ENCODE measurements at regions not wholly inside any gene's neighbourhood (a gene's known extent, or its start where the extent isn't known, plus 50 kb on each side); places are given as distances from the start of the nearest gene placed in this dataset.

GRCh38 chr11:92026664-92027063 lies 198.0 kb upstream of the FAT3 start:
- H3K9me3 Mint-ChIP-seq (ENCODE audit: low read depth): peaks cover 6% of the 10 kb centered on the region
- no peaks in the 10 kb centered on the region for H3K4me1 Mint-ChIP-seq (ENCODE audit: low read depth)
- H3K27me3 Mint-ChIP-seq (ENCODE audit: low read depth): no peaks in the 10 kb centered on the region
- H3K27ac Mint-ChIP-seq (ENCODE audit: unreplicated experiment): no peak overlapping the region
- H3K36me3 Mint-ChIP-seq (ENCODE audit: low read depth): no peaks in the 10 kb centered on the region
- TF ChIP-seq CTCF (IDR thresholded peaks at IDR 0.05): no peak
- peak overlapping the region; percentile 64 for H3K4me3 Mint-ChIP-seq (ENCODE audit: unreplicated experiment)
- DNase-seq (ENCODE audit: low spot score): no peak

- Mint-ChIP-seq H3K36me3 (ENCODE audit: low read depth) (no peaks in the 10 kb centered on the region), H3K27ac (ENCODE audit: unreplicated experiment) (no peak overlapping the region), H3K9me3 (ENCODE audit: low read depth) (peaks cover 11% of the 10 kb centered on the region), H3K4me1 (ENCODE audit: low read depth) (no peaks in the 10 kb centered on the region), H3K4me3 (ENCODE audit: unreplicated experiment) (no peak overlapping the region), H3K27me3 (ENCODE audit: low read depth) (no peaks in the 10 kb centered on the region)
- TF ChIP-seq CTCF (IDR thresholded peaks at IDR 0.05): no peak
- DNase-seq (ENCODE audit: low spot score): no peak
These were observed 199.8 kb upstream of the FAT3 start for GRCh38 chr11:92024788-92025187.

- H3K27ac Mint-ChIP-seq (ENCODE audit: unreplicated experiment): no peak overlapping the region
- H3K9me3 Mint-ChIP-seq (ENCODE audit: low read depth): peaks cover 7% of the 10 kb centered on the region
These were observed 202.1 kb upstream of the FAT3 start for GRCh38 chr11:92022499-92022898.

DNA sequence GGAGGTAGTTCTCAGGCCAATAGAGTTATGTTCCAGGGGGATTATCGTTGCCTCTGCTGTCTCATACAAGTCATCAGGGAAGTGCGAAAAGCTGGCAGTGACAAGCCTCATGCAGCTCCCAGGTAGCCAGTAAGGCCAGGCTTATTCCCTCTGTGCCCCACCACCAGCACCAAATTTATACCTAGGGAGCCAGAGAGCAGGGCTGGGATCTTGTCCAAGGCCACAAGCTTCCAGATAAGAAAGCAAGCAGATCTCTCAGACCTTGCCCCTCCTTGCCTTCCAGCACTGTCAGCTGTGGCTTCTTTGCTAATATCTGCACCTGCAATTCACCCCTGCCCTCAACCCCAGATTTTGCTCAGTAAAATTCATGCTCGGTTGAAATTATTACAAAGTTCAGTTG lies 206.3 kb upstream of the FAT3 start:
- peaks cover 1% of the 10 kb centered on the region for H3K36me3 Mint-ChIP-seq (ENCODE audit: low read depth)
- H3K27me3 Mint-ChIP-seq (ENCODE audit: low read depth): peaks cover 3% of the 10 kb centered on the region
- no peak for TF ChIP-seq CTCF (IDR thresholded peaks at IDR 0.05)
- H3K9me3 Mint-ChIP-seq (ENCODE audit: low read depth): peaks cover 32% of the 10 kb centered on the region
- H3K4me3 Mint-ChIP-seq (ENCODE audit: unreplicated experiment): no peak overlapping the region
- DNase-seq (ENCODE audit: low spot score): no peak
- H3K27ac Mint-ChIP-seq (ENCODE audit: unreplicated experiment): no peak overlapping the region
- no peaks in the 10 kb centered on the region for H3K4me1 Mint-ChIP-seq (ENCODE audit: low read depth)

More at GRCh38 chr11:92022499-92022898, 202.1 kb upstream of the FAT3 start:
- Mint-ChIP-seq H3K4me1 (ENCODE audit: low read depth) (no peaks in the 10 kb centered on the region), H3K4me3 (ENCODE audit: unreplicated experiment) (no peak overlapping the region), H3K27me3 (ENCODE audit: low read depth) (peaks cover 3% of the 10 kb centered on the region), H3K36me3 (ENCODE audit: low read depth) (no peaks in the 10 kb centered on the region)
- no peak for DNase-seq (ENCODE audit: low spot score)
- no peak for TF ChIP-seq CTCF (IDR thresholded peaks at IDR 0.05)

GRCh38 chr11:92008249-92008648 lies 216.4 kb upstream of the FAT3 start:
- Mint-ChIP-seq H3K27ac (ENCODE audit: unreplicated experiment) (no peak overlapping the region), H3K4me3 (ENCODE audit: unreplicated experiment) (no peak overlapping the region), H3K36me3 (ENCODE audit: low read depth) (peaks cover 1% of the 10 kb centered on the region), H3K9me3 (ENCODE audit: low read depth) (peaks cover 18% of the 10 kb centered on the region), H3K4me1 (ENCODE audit: low read depth) (no peaks in the 10 kb centered on the region), H3K27me3 (ENCODE audit: low read depth) (peaks cover 12% of the 10 kb centered on the region)
- no peak for DNase-seq (ENCODE audit: low spot score)
- TF ChIP-seq CTCF (IDR thresholded peaks at IDR 0.05): no peak

All from chondrocyte (in vitro differentiated cells).